HG03342 (cell line): ENCODE measurements at regions not wholly inside any gene's neighbourhood (a gene's known extent, or its start where the extent isn't known, plus 50 kb on each side); places are given as distances from the start of the nearest gene placed in this dataset.

ENCODE experiments used
- ATAC-seq: cut with Tn5 transposase; IDR thresholded peaks from one replicate; pipeline ENCODE4 v1.9.1; 2021; ENCODE audit warnings: mild to moderate bottlenecking, moderate library complexity; ENCODE audit not compliant: unreplicated experiment

GRCh38 chr10:83955406-83955805 is 183.9 kb upstream of the GHITM start:
- ATAC-seq: no peak

DNA sequence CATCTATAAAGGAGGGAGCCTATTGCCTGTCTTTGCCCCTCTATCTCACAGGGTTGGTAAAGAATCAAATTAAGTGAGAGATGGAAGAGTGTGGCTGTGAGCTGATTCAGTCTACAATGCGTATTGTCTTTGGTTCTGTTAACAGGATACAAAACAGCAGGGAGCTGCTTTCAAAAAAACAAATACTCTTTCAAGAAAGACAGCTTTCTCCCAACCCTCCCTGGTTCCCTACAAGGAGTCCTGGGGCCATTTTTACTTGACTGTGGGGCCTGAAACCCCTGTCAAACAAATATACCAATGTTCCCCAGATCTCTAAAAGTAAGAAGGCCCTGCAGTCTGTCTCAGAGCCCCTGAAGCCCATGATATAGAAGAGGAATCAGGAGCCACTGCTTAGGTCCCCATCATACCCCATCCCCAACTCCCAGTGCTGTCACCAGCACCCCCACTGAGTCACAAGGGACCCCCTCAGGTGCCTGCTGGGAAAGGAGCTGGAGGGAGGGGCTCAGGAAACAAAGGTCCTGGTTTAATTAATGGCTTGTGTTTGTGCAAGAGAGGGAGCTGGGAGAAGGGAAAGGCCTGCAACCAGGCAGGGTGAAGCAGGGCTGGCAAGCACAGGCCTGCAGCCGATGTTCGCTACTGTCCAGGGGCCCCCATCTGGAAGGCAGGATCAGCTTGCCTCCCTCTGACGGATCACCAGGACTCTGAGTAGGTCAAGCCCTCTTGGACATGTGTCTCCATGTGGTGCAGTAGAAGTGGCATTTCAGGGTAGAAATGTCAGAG is 182.0 kb upstream of the GHITM start:
- no peak for ATAC-seq

DNA sequence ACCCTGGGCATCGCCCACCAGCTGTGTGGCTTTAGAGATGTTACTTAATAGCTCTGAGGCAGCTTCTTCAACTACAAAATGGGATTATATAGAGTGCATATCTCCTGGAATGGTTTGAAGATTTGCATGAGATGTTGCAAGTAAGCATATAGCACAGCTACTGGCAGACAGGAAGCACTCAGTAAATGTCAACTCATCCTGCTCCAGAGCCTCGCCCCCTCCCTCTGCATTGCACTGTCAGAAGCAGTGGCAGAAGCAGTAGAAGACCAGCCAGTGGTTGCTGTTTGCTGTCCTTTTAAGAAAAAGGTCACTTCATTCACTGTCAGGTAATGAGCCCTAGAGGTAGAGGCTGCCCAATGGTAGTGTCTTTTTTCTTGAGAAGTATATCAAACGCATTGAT is 180.0 kb upstream of the GHITM start:
- ATAC-seq: no peak

- no peak for ATAC-seq
Measured at GRCh38 chr10:83960125-83960524, 179.2 kb upstream of the GHITM start.

- ATAC-seq: no peak
Measured at GRCh38 chr10:83961620-83962019, 177.7 kb upstream of the GHITM start.

GRCh38 chr10:83963446-83963845 is 175.9 kb upstream of the GHITM start:
- ATAC-seq: no peak

GRCh38 chr10:83965473-83965872 is 173.8 kb upstream of the GHITM start:
- ATAC-seq: no peak

- no peak for ATAC-seq
Measured at GRCh38 chr10:83968052-83968451, 171.3 kb upstream of the GHITM start.

- no peak for ATAC-seq
Measured at GRCh38 chr10:83978681-83979383, 160.5 kb upstream of the GHITM start.

- ATAC-seq: no peak
Measured at GRCh38 chr10:83982812-83983211, 156.5 kb upstream of the GHITM start.

DNA sequence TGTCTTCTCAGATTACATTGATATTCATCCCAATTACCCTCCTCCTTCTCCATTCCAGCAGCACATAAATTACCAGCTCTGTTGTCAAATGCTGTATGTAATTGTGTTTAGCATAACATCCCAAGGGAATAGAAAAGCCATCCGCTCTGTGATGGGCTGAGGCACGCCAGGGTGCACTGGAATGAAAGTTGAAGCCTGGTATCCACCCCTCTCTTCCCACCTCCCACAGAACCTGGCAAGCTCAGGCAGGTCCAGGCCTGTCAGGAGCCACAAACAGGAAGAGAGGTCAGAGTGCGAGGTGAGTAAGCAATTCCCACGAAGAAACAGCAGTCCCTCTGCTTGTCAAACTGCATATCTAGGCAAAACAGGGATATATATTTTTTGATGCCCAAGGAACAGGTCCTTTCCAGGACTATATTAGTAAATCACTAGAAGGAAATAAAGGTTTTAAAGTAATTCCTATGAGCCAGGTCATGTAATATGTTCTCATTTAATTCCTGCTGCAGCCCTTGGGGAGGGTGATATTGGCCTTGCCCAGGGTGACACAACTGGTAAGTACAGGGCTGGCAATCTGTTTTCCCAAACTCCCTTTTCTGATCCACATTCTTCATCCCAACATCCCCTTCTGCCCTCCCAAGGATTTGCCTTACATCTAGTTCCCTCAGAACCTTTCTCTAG is 155.6 kb upstream of the GHITM start:
- no peak for ATAC-seq

- no peak for ATAC-seq
Measured at GRCh38 chr10:83984256-83984640, 155.1 kb upstream of the GHITM start.

GRCh38 chr10:83986800-83987199 is 152.5 kb upstream of the GHITM start:
- no peak for ATAC-seq

DNA sequence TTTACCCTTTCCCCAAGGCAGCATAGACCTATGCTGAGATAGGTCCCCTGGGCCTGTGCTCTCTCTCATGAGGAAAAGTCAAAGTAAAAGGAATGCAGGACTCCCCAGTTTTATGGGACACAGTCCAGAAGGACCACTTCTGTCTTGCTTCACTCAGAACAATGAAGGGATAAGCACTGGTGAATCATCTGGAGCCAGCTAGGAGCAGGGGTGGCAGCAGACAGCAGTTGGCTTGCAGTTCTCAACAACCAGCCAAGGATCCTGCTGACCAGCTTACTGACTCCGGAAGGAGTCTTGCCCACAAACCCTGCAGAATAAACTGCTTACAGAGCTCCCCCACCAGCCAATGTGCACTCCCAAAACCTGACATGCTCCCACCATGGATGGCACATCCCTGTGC is 152.1 kb upstream of the GHITM start:
- ATAC-seq: no peak

- no peak for ATAC-seq
Measured at GRCh38 chr10:83988435-83988834, 150.9 kb upstream of the GHITM start.

- peak; percentile 94 for ATAC-seq
Measured at GRCh38 chr10:83990126-83990525, 149.2 kb upstream of the GHITM start.

DNA sequence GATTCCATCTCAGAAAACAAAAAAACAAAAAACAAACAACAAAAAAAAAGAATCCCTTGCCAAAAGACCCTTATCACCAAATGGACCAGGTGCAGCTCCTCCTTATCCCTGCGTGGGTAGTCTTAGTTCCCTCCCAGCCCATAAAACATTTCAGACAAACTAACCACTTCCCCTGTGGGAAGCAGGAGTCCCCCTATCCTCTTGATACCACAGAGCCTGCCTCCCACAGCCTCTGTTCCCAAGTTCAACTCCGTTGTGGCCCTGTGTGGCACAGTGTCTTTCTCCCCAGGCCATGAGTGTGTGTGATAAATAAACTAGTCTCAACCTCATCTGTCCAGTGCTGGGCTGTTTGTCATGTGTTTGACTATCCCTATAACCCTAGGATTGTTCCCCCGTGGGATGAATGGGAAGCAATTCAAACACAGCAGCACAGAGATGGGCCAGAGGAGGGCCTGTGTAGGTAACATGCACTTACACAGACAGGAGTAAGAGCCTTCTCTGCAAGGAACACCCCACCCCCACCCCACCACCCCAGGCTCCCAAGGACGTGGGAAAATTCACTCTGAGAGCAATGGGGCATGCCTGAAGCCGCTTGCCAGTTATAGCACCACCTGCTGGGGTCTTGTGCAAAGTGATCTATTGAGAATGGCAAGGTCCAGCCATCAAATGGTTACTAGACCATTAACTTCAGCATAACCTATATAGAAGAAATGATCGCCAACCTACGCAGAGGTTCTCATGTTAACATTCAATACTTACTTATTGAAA is 147.1 kb upstream of the GHITM start:
- ATAC-seq: peak; percentile 42

DNA sequence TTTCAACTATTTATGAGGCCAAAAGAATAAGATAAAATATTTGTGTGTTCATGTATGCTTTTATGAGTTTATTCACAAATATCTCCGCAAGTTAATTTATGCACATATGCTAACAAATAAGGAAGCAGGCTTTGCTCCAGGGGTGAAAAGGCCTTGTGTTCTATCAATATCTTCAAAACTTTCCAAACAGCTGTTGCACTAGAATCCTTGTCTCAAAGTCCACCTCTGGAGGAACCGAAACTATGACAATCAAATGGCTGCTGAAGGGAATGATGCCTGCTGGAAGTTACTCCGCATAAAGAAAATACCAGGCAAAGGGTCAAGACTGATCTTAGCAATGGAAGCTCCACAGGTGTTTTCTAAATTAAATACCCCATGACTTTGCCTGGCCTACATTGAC is 145.0 kb upstream of the GHITM start:
- ATAC-seq: no peak

DNA sequence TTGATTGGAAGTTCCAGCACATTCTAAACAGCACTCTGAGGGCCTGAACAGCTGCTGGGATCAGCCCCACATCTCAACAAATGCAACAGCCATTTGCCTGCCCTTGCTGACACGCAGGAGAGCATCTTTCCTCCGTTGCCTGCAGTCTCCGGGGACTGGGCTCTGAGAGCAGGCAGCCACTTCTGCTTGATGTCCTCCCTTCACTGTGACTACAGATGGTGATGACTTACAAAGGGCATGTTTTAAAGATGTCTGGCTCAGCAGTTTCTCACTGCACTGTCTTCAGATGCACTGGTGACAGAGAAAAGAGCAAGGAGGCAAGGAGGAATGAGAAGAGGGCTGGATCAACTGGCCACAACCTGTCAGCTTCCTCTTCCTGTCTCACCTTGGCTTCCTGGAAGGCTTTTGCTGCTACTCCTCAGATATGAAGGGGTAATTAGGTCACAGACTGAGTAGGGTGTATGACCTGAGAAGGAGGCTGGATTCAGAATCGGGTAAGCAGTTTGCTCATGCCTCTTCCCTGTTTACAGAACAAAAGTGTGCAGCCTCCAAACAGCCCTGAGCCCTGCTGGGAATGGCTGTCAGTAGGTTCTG is 143.5 kb upstream of the GHITM start:
- no peak for ATAC-seq

GRCh38 chr10:84004221-84004620 is 135.1 kb upstream of the GHITM start:
- no peak for ATAC-seq

GRCh38 chr10:84005403-84005802 is 133.9 kb upstream of the GHITM start:
- no peak for ATAC-seq
